ENCODE measurements at regions not wholly inside any gene's neighbourhood (a gene's known extent, or its start where the extent isn't known, plus 50 kb on each side); places are given as distances from the start of the nearest gene placed in this dataset.

DNA sequence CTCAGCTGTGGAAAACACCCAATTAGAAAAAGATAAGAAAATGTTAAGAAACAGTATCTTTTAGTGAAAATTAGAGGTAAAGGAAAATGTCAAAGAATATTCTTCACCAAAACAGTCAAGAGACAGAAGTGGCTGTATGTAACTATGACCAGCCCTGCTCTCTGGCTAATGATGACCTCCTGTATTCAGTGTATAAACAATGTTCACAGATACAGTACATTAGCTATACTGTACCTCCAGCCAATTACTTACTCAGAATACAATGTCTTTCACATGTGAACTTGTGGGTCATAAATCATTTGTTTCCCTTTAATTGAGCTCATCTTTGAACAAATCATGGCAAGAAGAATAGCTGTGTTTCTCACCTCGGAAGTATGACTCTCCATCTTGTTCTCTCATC lies 432.0 kb downstream of the LMO4 start:
- 96% methylated on average over 1 of the region's 1 CpG for WGBS
- no peak overlapping the region for H3K9ac ChIP-seq (ENCODE audit: low read depth in 1 of 2, low read length in 2 of 2)
- H3K9me3 ChIP-seq (ENCODE audit: control insufficient read depth in 4 of 4, low read length in 3 of 4) = no peaks in the 10 kb centered on the region
- H3K27ac ChIP-seq (ENCODE audit: low read depth in 1 of 2, low read length in 2 of 2) = no peak overlapping the region
- no peak for TF ChIP-seq FOXA2 (IDR thresholded peaks at IDR 0.05)
- no peak for TF ChIP-seq NR2F2 (IDR thresholded peaks at IDR 0.05)
- TF ChIP-seq, protein P1, sequence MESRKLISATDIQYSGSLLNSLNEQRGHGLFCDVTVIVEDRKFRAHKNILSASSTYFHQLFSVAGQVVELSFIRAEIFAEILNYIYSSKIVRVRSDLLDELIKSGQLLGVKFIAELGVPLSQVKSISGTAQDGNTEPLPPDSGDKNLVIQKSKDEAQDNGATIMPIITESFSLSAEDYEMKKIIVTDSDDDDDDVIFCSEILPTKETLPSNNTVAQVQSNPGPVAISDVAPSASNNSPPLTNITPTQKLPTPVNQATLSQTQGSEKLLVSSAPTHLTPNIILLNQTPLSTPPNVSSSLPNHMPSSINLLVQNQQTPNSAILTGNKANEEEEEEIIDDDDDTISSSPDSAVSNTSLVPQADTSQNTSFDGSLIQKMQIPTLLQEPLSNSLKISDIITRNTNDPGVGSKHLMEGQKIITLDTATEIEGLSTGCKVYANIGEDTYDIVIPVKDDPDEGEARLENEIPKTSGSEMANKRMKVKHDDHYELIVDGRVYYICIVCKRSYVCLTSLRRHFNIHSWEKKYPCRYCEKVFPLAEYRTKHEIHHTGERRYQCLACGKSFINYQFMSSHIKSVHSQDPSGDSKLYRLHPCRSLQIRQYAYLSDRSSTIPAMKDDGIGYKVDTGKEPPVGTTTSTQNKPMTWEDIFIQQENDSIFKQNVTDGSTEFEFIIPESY (IDR thresholded peaks at IDR 0.05) = no peak
- no peak for TF ChIP-seq HNF4G (IDR thresholded peaks at IDR 0.05)
- TF ChIP-seq RAD21 (IDR thresholded peaks at IDR 0.05) = no peak
- TF ChIP-seq RXRA (IDR thresholded peaks at IDR 0.05) = no peak
- no peak for TF ChIP-seq SP1 (IDR thresholded peaks at IDR 0.05)
- no peak for TF ChIP-seq ATF3 (IDR thresholded peaks at IDR 0.05)
- TF ChIP-seq FOXA1 (IDR thresholded peaks at IDR 0.05) = no peak
- TF ChIP-seq YY1 (IDR thresholded peaks at IDR 0.05) = no peak
- TF ChIP-seq EGR1 (IDR thresholded peaks at IDR 0.05; ENCODE audit: low read depth in 2 of 2) = no peak
- TF ChIP-seq GABPA (IDR thresholded peaks at IDR 0.05 in 1 of 2, conservative IDR thresholded peaks at IDR 0.05 in 1 of 2) = no peak
- TF ChIP-seq, protein P2, sequence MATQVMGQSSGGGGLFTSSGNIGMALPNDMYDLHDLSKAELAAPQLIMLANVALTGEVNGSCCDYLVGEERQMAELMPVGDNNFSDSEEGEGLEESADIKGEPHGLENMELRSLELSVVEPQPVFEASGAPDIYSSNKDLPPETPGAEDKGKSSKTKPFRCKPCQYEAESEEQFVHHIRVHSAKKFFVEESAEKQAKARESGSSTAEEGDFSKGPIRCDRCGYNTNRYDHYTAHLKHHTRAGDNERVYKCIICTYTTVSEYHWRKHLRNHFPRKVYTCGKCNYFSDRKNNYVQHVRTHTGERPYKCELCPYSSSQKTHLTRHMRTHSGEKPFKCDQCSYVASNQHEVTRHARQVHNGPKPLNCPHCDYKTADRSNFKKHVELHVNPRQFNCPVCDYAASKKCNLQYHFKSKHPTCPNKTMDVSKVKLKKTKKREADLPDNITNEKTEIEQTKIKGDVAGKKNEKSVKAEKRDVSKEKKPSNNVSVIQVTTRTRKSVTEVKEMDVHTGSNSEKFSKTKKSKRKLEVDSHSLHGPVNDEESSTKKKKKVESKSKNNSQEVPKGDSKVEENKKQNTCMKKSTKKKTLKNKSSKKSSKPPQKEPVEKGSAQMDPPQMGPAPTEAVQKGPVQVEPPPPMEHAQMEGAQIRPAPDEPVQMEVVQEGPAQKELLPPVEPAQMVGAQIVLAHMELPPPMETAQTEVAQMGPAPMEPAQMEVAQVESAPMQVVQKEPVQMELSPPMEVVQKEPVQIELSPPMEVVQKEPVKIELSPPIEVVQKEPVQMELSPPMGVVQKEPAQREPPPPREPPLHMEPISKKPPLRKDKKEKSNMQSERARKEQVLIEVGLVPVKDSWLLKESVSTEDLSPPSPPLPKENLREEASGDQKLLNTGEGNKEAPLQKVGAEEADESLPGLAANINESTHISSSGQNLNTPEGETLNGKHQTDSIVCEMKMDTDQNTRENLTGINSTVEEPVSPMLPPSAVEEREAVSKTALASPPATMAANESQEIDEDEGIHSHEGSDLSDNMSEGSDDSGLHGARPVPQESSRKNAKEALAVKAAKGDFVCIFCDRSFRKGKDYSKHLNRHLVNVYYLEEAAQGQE (IDR thresholded peaks at IDR 0.05) = no peak
- no peak for TF ChIP-seq TAF1 (conservative IDR thresholded peaks at IDR 0.05)
- TF ChIP-seq, protein P3, sequence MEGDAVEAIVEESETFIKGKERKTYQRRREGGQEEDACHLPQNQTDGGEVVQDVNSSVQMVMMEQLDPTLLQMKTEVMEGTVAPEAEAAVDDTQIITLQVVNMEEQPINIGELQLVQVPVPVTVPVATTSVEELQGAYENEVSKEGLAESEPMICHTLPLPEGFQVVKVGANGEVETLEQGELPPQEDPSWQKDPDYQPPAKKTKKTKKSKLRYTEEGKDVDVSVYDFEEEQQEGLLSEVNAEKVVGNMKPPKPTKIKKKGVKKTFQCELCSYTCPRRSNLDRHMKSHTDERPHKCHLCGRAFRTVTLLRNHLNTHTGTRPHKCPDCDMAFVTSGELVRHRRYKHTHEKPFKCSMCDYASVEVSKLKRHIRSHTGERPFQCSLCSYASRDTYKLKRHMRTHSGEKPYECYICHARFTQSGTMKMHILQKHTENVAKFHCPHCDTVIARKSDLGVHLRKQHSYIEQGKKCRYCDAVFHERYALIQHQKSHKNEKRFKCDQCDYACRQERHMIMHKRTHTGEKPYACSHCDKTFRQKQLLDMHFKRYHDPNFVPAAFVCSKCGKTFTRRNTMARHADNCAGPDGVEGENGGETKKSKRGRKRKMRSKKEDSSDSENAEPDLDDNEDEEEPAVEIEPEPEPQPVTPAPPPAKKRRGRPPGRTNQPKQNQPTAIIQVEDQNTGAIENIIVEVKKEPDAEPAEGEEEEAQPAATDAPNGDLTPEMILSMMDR (IDR thresholded peaks at IDR 0.05; ENCODE audit: low read depth, low read length, missing input control) = no peak
- H3K4me3 ChIP-seq (ENCODE audit: low read depth in 1 of 3, low read length in 3 of 3) = no peak overlapping the region
- H3K4me1 ChIP-seq (ENCODE audit: control insufficient read depth in 4 of 4, insufficient read depth in 4 of 4, low read length in 3 of 4) = no peaks in the 10 kb centered on the region
- DNase-seq (ENCODE audit: low spot score) = no peak
- no peaks in the 10 kb centered on the region for H3K36me3 ChIP-seq (ENCODE audit: control insufficient read depth in 4 of 4, insufficient read depth in 3 of 4, low read depth in 1 of 4, low read length in 3 of 4)
- no peaks in the 10 kb centered on the region for H3K27me3 ChIP-seq (ENCODE audit: control insufficient read depth in 4 of 4, insufficient read depth in 4 of 4, low read length in 3 of 4)

GRCh38 chr1:87763483-87763882 lies 434.8 kb downstream of the LMO4 start:
- DNase-seq (ENCODE audit: low spot score) = no peak
- Histone ChIP-seq H3K36me3 (ENCODE audit: control insufficient read depth in 4 of 4, insufficient read depth in 3 of 4, low read depth in 1 of 4, low read length in 3 of 4) (no peaks in the 10 kb centered on the region), H3K4me3 (ENCODE audit: low read depth in 1 of 3, low read length in 3 of 3) (no peak overlapping the region), H3K27ac (ENCODE audit: low read depth in 1 of 2, low read length in 2 of 2) (no peak overlapping the region), H3K4me1 (ENCODE audit: control insufficient read depth in 4 of 4, insufficient read depth in 4 of 4, low read length in 3 of 4) (no peaks in the 10 kb centered on the region), H3K9ac (ENCODE audit: low read depth in 1 of 2, low read length in 2 of 2) (no peak overlapping the region), H3K9me3 (ENCODE audit: control insufficient read depth in 4 of 4, low read length in 3 of 4) (no peaks in the 10 kb centered on the region), H3K27me3 (ENCODE audit: control insufficient read depth in 4 of 4, insufficient read depth in 4 of 4, low read length in 3 of 4) (no peaks in the 10 kb centered on the region)
- 54% methylated on average over 1 of the region's 1 CpG for WGBS
- TF ChIP-seq EGR1 (IDR thresholded peaks at IDR 0.05; ENCODE audit: low read depth in 2 of 2) (no peak), HNF4A (conservative IDR thresholded peaks at IDR 0.05) (no peak), YY1 (IDR thresholded peaks at IDR 0.05) (no peak), HNF4G (IDR thresholded peaks at IDR 0.05) (no peak), FOXA2 (IDR thresholded peaks at IDR 0.05) (no peak), NR2F2 (IDR thresholded peaks at IDR 0.05) (no peak), SP1 (IDR thresholded peaks at IDR 0.05) (no peak), RXRA (IDR thresholded peaks at IDR 0.05) (no peak), ATF3 (IDR thresholded peaks at IDR 0.05) (no peak)
- TF ChIP-seq, protein P1 (IDR thresholded peaks at IDR 0.05) = no peak
- TF ChIP-seq, protein P4, sequence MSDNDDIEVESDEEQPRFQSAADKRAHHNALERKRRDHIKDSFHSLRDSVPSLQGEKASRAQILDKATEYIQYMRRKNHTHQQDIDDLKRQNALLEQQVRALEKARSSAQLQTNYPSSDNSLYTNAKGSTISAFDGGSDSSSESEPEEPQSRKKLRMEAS (IDR thresholded peaks at IDR 0.05) = no peak
- TF ChIP-seq, protein P3 (IDR thresholded peaks at IDR 0.05; ENCODE audit: low read depth, low read length, missing input control) = no peak
